Mesendoderm (in vitro differentiated cells): ENCODE measurements at regions not wholly inside any gene's neighbourhood (a gene's known extent, or its start where the extent isn't known, plus 50 kb on each side); places are given as distances from the start of the nearest gene placed in this dataset.

Source experiments
- DNase-seq: peaks from one replicate; pipeline ENCODE4 v3.0.0; 2013
- H2AK5ac ChIP-seq: 2 replicates; pipeline ENCODE4 v1.6.1; 2013; ENCODE audit warnings: low read length, inconsistent platforms
- H2BK120ac ChIP-seq: 2 replicates; pipeline ENCODE4 v1.6.1; 2013; ENCODE audit warnings: low read depth, mild to moderate bottlenecking, low read length, moderate library complexity, mixed read lengths
- H2BK15ac ChIP-seq: replicated peaks from 2 replicates; pipeline ENCODE4 v1.6.1; 2013; ENCODE audit warnings: low read depth, mild to moderate bottlenecking, moderate library complexity
- H2BK5ac ChIP-seq: 2 replicates; pipeline ENCODE4 v1.6.1; 2013; ENCODE audit warnings: low read length, inconsistent platforms
- H3K18ac ChIP-seq: 2 replicates; pipeline ENCODE4 v1.6.1; 2013; ENCODE audit warnings: mild to moderate bottlenecking, low read length, mixed read lengths
- H3K23ac ChIP-seq: one replicate; pipeline ENCODE4 v1.6.1; 2013; ENCODE audit warnings: low read length
- H3K27ac ChIP-seq: 2 replicates; pipeline ENCODE4 v1.5.1; 2013; ENCODE audit warnings: low read depth, mild to moderate bottlenecking, inconsistent platforms, low read length, moderate library complexity
- H3K27me3 ChIP-seq: 2 replicates; pipeline ENCODE4 v1.6.1; 2013; ENCODE audit warnings: low read length, control low read depth, mild to moderate bottlenecking, inconsistent platforms; ENCODE audit not compliant: insufficient read depth, poor library complexity
- H3K36me3 ChIP-seq: 2 replicates; pipeline ENCODE4 v1.6.1; 2013; ENCODE audit warnings: low read length, inconsistent platforms; ENCODE audit not compliant: control insufficient read depth, insufficient read depth
- H3K4ac ChIP-seq: one replicate; pipeline ENCODE4 v1.6.1; 2013; ENCODE audit warnings: low read depth, mild to moderate bottlenecking, low read length, moderate library complexity
- H3K4me1 ChIP-seq: 2 replicates; pipeline ENCODE4 v1.6.1; 2013; ENCODE audit warnings: low read depth, low read length, inconsistent platforms; ENCODE audit not compliant: control insufficient read depth
- H3K4me2 ChIP-seq: 2 replicates; pipeline ENCODE4 v1.6.1; 2013; ENCODE audit warnings: low read length
- H3K4me3 ChIP-seq: 2 replicates; pipeline ENCODE4 v1.5.1; 2013; ENCODE audit warnings: mild to moderate bottlenecking, low read length
- H3K56ac ChIP-seq: one replicate; pipeline ENCODE4 v1.6.1; 2013; ENCODE audit warnings: low read length
- H3K79me1 ChIP-seq: 2 replicates; pipeline ENCODE4 v1.6.1; 2013; ENCODE audit warnings: low read length, inconsistent platforms
- H3K79me2 ChIP-seq: 2 replicates; pipeline ENCODE4 v1.6.1; 2013; ENCODE audit warnings: mild to moderate bottlenecking, low read length; ENCODE audit not compliant: control insufficient read depth, insufficient read depth
- H3K9ac ChIP-seq: 2 replicates; pipeline ENCODE4 v1.6.1; 2013; ENCODE audit warnings: low read length, inconsistent platforms
- H4K5ac ChIP-seq: one replicate; pipeline ENCODE4 v1.6.1; 2013; ENCODE audit warnings: low read length
- H4K8ac ChIP-seq: one replicate; pipeline ENCODE4 v1.6.1; 2013; ENCODE audit warnings: low read depth, mild to moderate bottlenecking, control low read depth, low read length, moderate library complexity
- WGBS: extraction: QIAGEN DNeasy Blood & Tissue Kit; methylation state at CpG from one replicate; pipeline ENCODE4 v1.1.7; 2013; ENCODE audit warnings: low lambda C conversion rate, missing lambda C conversion rate; ENCODE audit not compliant: insufficient coverage; ENCODE audit errors: extremely low coverage; 5-methylcytosine and 5-hydroxymethylcytosine counted together

GRCh38 chr2:46843316-46843715 is 72.3 kb downstream of the MCFD2 start:
- Histone ChIP-seq H3K4me2 (no peak overlapping the region), H4K8ac (no peak overlapping the region), H3K4me3 (no peak overlapping the region), H3K4me1 (no peaks in the 10 kb centered on the region), H2BK5ac (no peak overlapping the region), H3K56ac (no peak overlapping the region), H3K79me2 (no peaks in the 10 kb centered on the region), H4K5ac (no peak overlapping the region), H3K18ac (no peak overlapping the region), H2BK15ac (no peak overlapping the region), H3K9ac (no peak overlapping the region), H2AK5ac (no peak overlapping the region), H3K36me3 (no peaks in the 10 kb centered on the region), H3K4ac (no peak overlapping the region), H3K27ac (no peak overlapping the region), H2BK120ac (no peak overlapping the region), H3K27me3 (no peaks in the 10 kb centered on the region), H3K23ac (no peak overlapping the region), H3K79me1 (no peaks in the 10 kb centered on the region)
- no CpG with 5 or more reads among the region's 5 CpGs for WGBS
- no peak for DNase-seq

DNA sequence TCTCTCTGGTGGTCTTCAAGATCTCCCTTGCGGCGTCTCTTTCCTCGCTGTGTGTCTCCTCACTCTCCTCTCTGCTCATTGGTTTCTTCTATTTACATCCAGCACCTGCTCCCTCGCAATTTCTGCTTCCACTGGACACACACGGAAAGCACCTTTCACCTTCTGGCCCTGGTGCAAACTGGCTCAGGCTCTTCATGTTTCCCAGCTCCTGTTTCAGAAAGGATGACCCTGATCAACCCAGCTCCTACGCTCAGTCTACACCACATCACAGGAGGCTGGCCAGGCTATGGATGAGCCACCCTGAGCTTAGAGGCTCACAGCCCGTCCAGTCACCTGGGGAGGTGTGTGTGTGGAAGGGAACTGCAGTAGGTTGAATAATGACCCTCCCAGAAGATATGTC is 72.7 kb downstream of the MCFD2 start:
- H4K8ac ChIP-seq = no peak overlapping the region
- H3K9ac ChIP-seq = no peak overlapping the region
- no peak for DNase-seq
- no peak overlapping the region for H2BK120ac ChIP-seq
- no peak overlapping the region for H3K4me3 ChIP-seq
- no peak overlapping the region for H3K18ac ChIP-seq
- no peaks in the 10 kb centered on the region for H3K79me2 ChIP-seq
- no peak overlapping the region for H2AK5ac ChIP-seq
- H4K5ac ChIP-seq = no peak overlapping the region
- no CpG with 5 or more reads among the region's 7 CpGs for WGBS
- no peaks in the 10 kb centered on the region for H3K27me3 ChIP-seq
- H3K23ac ChIP-seq = no peak overlapping the region
- H3K36me3 ChIP-seq = no peaks in the 10 kb centered on the region
- no peak overlapping the region for H3K4me2 ChIP-seq
- H3K4me1 ChIP-seq = no peaks in the 10 kb centered on the region
- H2BK5ac ChIP-seq = no peak overlapping the region
- H3K56ac ChIP-seq = no peak overlapping the region
- no peak overlapping the region for H2BK15ac ChIP-seq
- no peak overlapping the region for H3K4ac ChIP-seq
- H3K79me1 ChIP-seq = no peaks in the 10 kb centered on the region
- no peak overlapping the region for H3K27ac ChIP-seq

- no peak for DNase-seq
- WGBS = no CpG with 5 or more reads among the region's 4 CpGs
- H2BK15ac ChIP-seq = no peak overlapping the region
- H3K79me2 ChIP-seq = no peaks in the 10 kb centered on the region
- H3K27ac ChIP-seq = no peak overlapping the region
- H3K23ac ChIP-seq = no peak overlapping the region
- no peak overlapping the region for H3K9ac ChIP-seq
- no peaks in the 10 kb centered on the region for H3K36me3 ChIP-seq
- no peak overlapping the region for H3K4me3 ChIP-seq
- no peak overlapping the region for H2AK5ac ChIP-seq
- H3K79me1 ChIP-seq = no peaks in the 10 kb centered on the region
- H3K27me3 ChIP-seq = no peaks in the 10 kb centered on the region
- H3K56ac ChIP-seq = no peak overlapping the region
- no peak overlapping the region for H2BK5ac ChIP-seq
- H3K18ac ChIP-seq = no peak overlapping the region
- H3K4me2 ChIP-seq = no peak overlapping the region
- no peak overlapping the region for H3K4ac ChIP-seq
- H3K4me1 ChIP-seq = no peaks in the 10 kb centered on the region
- H4K8ac ChIP-seq = no peak overlapping the region
- H2BK120ac ChIP-seq = no peak overlapping the region
- H4K5ac ChIP-seq = no peak overlapping the region
Observed at GRCh38 chr2:46841621-46842020, 74.0 kb downstream of the MCFD2 start.

DNA sequence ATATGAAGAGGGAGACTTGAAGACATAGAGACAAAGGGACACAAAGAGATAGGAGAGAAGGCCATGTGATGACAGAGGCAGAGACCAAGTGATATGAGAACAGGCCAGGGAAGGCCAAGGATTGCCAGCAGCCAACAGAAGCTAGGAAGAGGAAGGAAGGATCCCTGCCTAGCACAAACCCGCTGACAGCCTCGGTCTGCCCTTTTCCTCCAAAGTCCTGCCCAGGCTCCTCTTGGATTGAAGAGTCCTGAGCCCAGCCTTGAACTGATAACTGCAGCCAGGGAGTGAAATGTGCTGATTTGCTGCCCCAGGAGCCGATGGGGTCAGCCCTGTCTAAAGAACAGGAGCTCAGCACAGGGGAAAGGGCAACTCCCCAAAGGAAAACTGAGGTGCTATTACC is 76.6 kb downstream of the MCFD2 start:
- H2AK5ac ChIP-seq = no peak overlapping the region
- H3K36me3 ChIP-seq = no peaks in the 10 kb centered on the region
- H2BK5ac ChIP-seq = no peak overlapping the region
- no peak overlapping the region for H3K23ac ChIP-seq
- no peak overlapping the region for H2BK120ac ChIP-seq
- no peak overlapping the region for H3K27ac ChIP-seq
- no peak overlapping the region for H2BK15ac ChIP-seq
- no peaks in the 10 kb centered on the region for H3K79me2 ChIP-seq
- H3K4me2 ChIP-seq = no peak overlapping the region
- WGBS = no CpG with 5 or more reads among the region's 3 CpGs
- no peak overlapping the region for H3K4me3 ChIP-seq
- no peaks in the 10 kb centered on the region for H3K27me3 ChIP-seq
- no peak overlapping the region for H3K9ac ChIP-seq
- no peak overlapping the region for H3K56ac ChIP-seq
- H4K8ac ChIP-seq = no peak overlapping the region
- no peak for DNase-seq
- H3K18ac ChIP-seq = no peak overlapping the region
- no peaks in the 10 kb centered on the region for H3K79me1 ChIP-seq
- no peaks in the 10 kb centered on the region for H3K4me1 ChIP-seq
- H4K5ac ChIP-seq = no peak overlapping the region
- no peak overlapping the region for H3K4ac ChIP-seq

DNA sequence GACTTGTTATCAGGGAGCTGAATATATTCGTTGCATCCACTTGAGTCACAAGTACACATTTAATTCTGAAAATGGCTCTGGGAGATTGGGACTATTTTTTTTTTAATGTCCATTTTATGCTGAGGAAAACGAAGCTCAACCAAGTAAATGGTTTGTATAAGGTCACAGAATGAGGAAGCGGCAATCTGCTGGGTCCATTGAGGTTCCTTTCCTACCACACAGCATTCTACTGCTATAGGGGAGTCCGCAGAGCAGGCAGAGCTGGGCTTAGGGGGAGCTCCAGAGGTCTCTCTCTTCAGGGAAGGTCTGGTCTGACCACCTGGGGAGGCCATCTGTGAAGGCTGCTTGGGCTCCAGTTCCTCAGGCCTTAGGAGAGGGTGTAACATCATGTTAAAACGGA is 77.9 kb downstream of the MCFD2 start:
- no peak overlapping the region for H3K4ac ChIP-seq
- H3K4me3 ChIP-seq = no peak overlapping the region
- no peak overlapping the region for H3K56ac ChIP-seq
- H3K9ac ChIP-seq = no peak overlapping the region
- no peak overlapping the region for H2AK5ac ChIP-seq
- no peak overlapping the region for H3K18ac ChIP-seq
- no peak overlapping the region for H2BK15ac ChIP-seq
- H3K79me1 ChIP-seq = no peaks in the 10 kb centered on the region
- no peaks in the 10 kb centered on the region for H3K36me3 ChIP-seq
- no CpG with 5 or more reads among the region's 5 CpGs for WGBS
- DNase-seq = no peak
- no peak overlapping the region for H4K5ac ChIP-seq
- no peak overlapping the region for H2BK120ac ChIP-seq
- no peaks in the 10 kb centered on the region for H3K27me3 ChIP-seq
- H3K4me1 ChIP-seq = no peaks in the 10 kb centered on the region
- no peak overlapping the region for H3K4me2 ChIP-seq
- H4K8ac ChIP-seq = no peak overlapping the region
- no peak overlapping the region for H3K23ac ChIP-seq
- H3K27ac ChIP-seq = no peak overlapping the region
- H3K79me2 ChIP-seq = no peaks in the 10 kb centered on the region
- no peak overlapping the region for H2BK5ac ChIP-seq

GRCh38 chr2:46837112-46837454 is 78.5 kb downstream of the MCFD2 start:
- no peak overlapping the region for H3K9ac ChIP-seq
- no peak overlapping the region for H3K18ac ChIP-seq
- no peaks in the 10 kb centered on the region for H3K4me1 ChIP-seq
- WGBS = no CpG with 5 or more reads among the region's 10 CpGs
- H3K4ac ChIP-seq = no peak overlapping the region
- no peak overlapping the region for H2BK120ac ChIP-seq
- no peak overlapping the region for H3K23ac ChIP-seq
- H3K79me2 ChIP-seq = no peaks in the 10 kb centered on the region
- no peak overlapping the region for H3K4me3 ChIP-seq
- H3K4me2 ChIP-seq = no peak overlapping the region
- no peak overlapping the region for H4K5ac ChIP-seq
- H3K27ac ChIP-seq = no peak overlapping the region
- no peak overlapping the region for H3K56ac ChIP-seq
- H3K27me3 ChIP-seq = no peaks in the 10 kb centered on the region
- DNase-seq = no peak
- no peak overlapping the region for H4K8ac ChIP-seq
- no peaks in the 10 kb centered on the region for H3K36me3 ChIP-seq
- no peak overlapping the region for H2AK5ac ChIP-seq
- H3K79me1 ChIP-seq = no peaks in the 10 kb centered on the region
- no peak overlapping the region for H2BK5ac ChIP-seq
- no peak overlapping the region for H2BK15ac ChIP-seq
